HAP-1 (cell line): ENCODE measurements at regions not wholly inside any gene's neighbourhood (a gene's known extent, or its start where the extent isn't known, plus 50 kb on each side); places are given as distances from the start of the nearest gene placed in this dataset.
"Not testable (repeated sequence)": the region's sequence is repeated elsewhere in the genome, so short reads cannot be mapped to it uniquely, and the experiment has no call there.

Experiments
- DNase-seq, 2 experiments: peaks; one replicate each; pipeline ENCODE4 v3.0.0-alpha.2; 2016 to 2020; ENCODE audit warnings: low spot score in 2 of 2
- H3K27me3 ChIP-seq: fragments of 250-450 bp; sonication (Bioruptor Pico); 2 replicates; pipeline ENCODE4 v1.5.1; 2020; ENCODE audit warnings: low read depth, mild to moderate bottlenecking, moderate library complexity
- H3K36me3 ChIP-seq: fragments of 250-450 bp; sonication (Bioruptor Pico); replicated peaks from 2 replicates; pipeline ENCODE4 v1.5.1; 2020; ENCODE audit warnings: mild to moderate bottlenecking
- H3K4me1 ChIP-seq: fragments of 250-450 bp; sonication (Bioruptor Pico); 2 replicates; pipeline ENCODE4 v1.5.1; 2020; ENCODE audit warnings: mild to moderate bottlenecking
- H3K4me3 ChIP-seq: fragments of 250-450 bp; sonication (Bioruptor Pico); 2 replicates; pipeline ENCODE4 v1.5.1; 2020; ENCODE audit warnings: mild to moderate bottlenecking, moderate library complexity
- H3K9me3 ChIP-seq: fragments of 250-450 bp; sonication (Bioruptor Pico); 2 replicates; pipeline ENCODE4 v1.5.1; 2020; ENCODE audit warnings: mild to moderate bottlenecking, moderate library complexity
- in situ Hi-C: fragments of 300-500 bp; cut with MboI; formaldehyde crosslinking; loops from 3 replicates; pipeline ENCODE4 v1.14.3; 2020; ENCODE audit warnings: low sequenced_read_pairs, inconsistent platforms, mixed read lengths

DNA sequence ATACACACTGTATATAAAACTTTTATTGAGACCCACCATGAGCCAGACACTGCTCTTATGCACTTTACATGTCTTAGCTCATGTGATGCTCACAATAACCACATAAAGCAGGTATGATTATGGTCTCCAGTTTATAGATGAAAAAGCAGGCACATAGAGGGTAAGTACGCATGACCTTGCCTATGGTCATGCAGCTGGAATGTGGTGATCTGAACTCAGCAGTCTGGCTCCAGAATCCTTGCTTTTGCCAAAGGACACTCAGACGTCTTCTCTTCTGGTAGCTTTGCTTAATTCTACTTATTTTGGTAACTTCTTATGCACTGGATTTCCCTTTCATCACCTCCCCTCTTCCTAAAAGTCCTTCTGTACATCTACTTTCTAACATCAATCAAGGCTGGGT lies 103.3 kb upstream of the CRY1 start:
- DNase-seq = no peak
- in situ Hi-C loops = no loop called here
- Histone ChIP-seq H3K36me3 (no peaks in the 10 kb centered on the region), H3K4me3 (no peak overlapping the region), H3K27me3 (peaks cover 7% of the 10 kb centered on the region), H3K4me1 (no peaks in the 10 kb centered on the region), H3K9me3 (no peaks in the 10 kb centered on the region)

- Histone ChIP-seq H3K27me3 (peaks cover 7% of the 10 kb centered on the region), H3K4me1 (no peaks in the 10 kb centered on the region), H3K4me3 (no peak overlapping the region), H3K36me3 (no peaks in the 10 kb centered on the region), H3K9me3 (no peaks in the 10 kb centered on the region)
- DNase-seq = no peak
- in situ Hi-C loops = no loop called here
Observed at GRCh38 chr12:107200394-107200793, 107.0 kb upstream of the CRY1 start.

- H3K27me3 ChIP-seq = no peaks in the 10 kb centered on the region
- H3K36me3 ChIP-seq = no peaks in the 10 kb centered on the region
- DNase-seq = no peak
- no peaks in the 10 kb centered on the region for H3K4me1 ChIP-seq
- H3K9me3 ChIP-seq = no peaks in the 10 kb centered on the region
- H3K4me3 ChIP-seq = no peak overlapping the region
- in situ Hi-C loops = no loop called here
Observed at GRCh38 chr12:107207931-107208525, 114.7 kb upstream of the CRY1 start.

GRCh38 chr12:107209700-107210099 lies 116.4 kb upstream of the CRY1 start:
- in situ Hi-C loops, H3K27me3 ChIP-seq, H3K36me3 ChIP-seq, DNase-seq, H3K4me1 ChIP-seq, H3K9me3 ChIP-seq, H3K4me3 ChIP-seq: not testable (repeated sequence)

DNA sequence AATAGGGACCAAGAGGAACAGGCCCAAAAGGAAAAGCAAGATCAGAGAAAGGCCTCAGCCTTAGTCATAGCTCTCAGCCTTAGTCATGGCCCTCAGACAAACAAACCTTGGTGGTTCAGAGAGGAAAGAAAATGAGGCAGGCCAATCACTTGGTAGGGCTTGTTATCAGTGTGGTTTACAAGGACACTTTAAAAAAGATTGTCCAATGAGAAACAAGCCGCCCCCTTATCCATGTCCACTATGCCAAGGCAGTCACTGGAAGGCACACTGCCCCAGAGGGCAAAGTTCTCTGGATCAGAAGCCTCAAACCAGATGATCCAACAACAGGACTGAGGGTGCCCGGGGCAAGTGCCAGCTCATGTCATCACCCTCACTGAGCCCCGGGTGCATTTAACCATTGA lies 121.0 kb upstream of the CRY1 start:
- H3K9me3 ChIP-seq, H3K36me3 ChIP-seq, DNase-seq, in situ Hi-C loops, H3K4me3 ChIP-seq, H3K4me1 ChIP-seq, H3K27me3 ChIP-seq: not testable (repeated sequence)

GRCh38 chr12:107216411-107216810 lies 123.1 kb upstream of the CRY1 start:
- H3K4me3 ChIP-seq, H3K9me3 ChIP-seq, in situ Hi-C loops, H3K36me3 ChIP-seq, DNase-seq, H3K4me1 ChIP-seq: not testable (repeated sequence)
- H3K27me3 ChIP-seq = peaks cover 11% of the 10 kb centered on the region

GRCh38 chr12:107219301-107219700 lies 126.0 kb upstream of the CRY1 start:
- Histone ChIP-seq H3K27me3 (peaks cover 15% of the 10 kb centered on the region), H3K4me3 (no peak overlapping the region), H3K36me3 (no peaks in the 10 kb centered on the region), H3K4me1 (no peaks in the 10 kb centered on the region), H3K9me3 (no peaks in the 10 kb centered on the region)
- in situ Hi-C loops = no loop called here
- no peak for DNase-seq

- Histone ChIP-seq H3K4me1 (no peaks in the 10 kb centered on the region), H3K27me3 (peaks cover 15% of the 10 kb centered on the region), H3K4me3 (no peak overlapping the region), H3K9me3 (no peaks in the 10 kb centered on the region), H3K36me3 (no peaks in the 10 kb centered on the region)
- no peak for DNase-seq
- in situ Hi-C loops = no loop called here
Observed at GRCh38 chr12:107221913-107222312, 128.6 kb upstream of the CRY1 start.

DNA sequence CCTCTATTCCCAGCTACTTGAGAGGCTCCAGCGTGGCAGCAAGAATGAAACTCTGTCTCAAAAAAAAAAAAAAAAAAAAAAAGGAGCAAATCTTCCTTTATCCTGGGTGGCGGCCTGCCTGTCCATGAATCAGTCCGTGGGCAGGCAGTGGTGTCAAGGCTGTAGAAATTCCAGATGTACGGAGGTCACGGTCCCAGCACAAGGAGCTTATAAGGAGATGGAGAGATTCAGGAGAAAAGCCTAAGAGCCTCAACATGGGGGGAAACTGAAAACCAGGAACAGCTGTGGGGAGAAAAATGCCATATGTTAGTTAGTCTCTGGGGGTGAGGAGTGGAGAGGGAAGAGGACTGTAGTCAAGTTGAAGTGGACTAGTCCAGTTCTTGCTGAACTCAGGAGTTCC lies 130.5 kb upstream of the CRY1 start:
- DNase-seq = no peak
- peaks cover 15% of the 10 kb centered on the region for H3K27me3 ChIP-seq
- in situ Hi-C loops = no loop called here

GRCh38 chr12:107225635-107226034 lies 132.3 kb upstream of the CRY1 start:
- no peak for DNase-seq
- peaks cover 8% of the 10 kb centered on the region for H3K27me3 ChIP-seq
- H3K9me3 ChIP-seq = no peaks in the 10 kb centered on the region
- H3K4me1 ChIP-seq = no peaks in the 10 kb centered on the region
- in situ Hi-C loops = no loop called here
- no peak overlapping the region for H3K4me3 ChIP-seq
- no peaks in the 10 kb centered on the region for H3K36me3 ChIP-seq

More for the DNA sequence above, 130.5 kb upstream of the CRY1 start:
- Histone ChIP-seq H3K9me3 (no peaks in the 10 kb centered on the region), H3K4me1 (no peaks in the 10 kb centered on the region), H3K4me3 (no peak overlapping the region), H3K36me3 (no peaks in the 10 kb centered on the region)

DNA sequence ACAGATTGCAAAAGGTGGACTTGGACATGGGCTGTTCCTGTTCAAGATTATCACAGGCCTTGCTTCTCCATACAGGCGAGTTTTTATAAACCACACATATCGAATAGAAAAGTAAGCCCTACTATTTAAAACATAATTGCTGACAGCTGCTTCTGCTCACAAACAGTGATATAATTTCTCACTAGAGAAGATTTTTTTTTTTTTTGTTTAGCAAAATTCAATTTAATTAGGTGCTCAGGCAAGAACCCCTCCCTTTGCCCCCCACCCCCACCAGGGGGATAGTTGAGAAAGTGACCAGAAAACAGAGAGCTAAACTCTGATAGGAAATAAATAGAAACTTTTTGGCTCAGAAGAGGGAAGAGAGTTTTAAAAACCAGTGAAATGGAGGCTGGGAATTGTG lies 132.8 kb upstream of the CRY1 start:
- no peaks in the 10 kb centered on the region for H3K36me3 ChIP-seq
- H3K27me3 ChIP-seq = peaks cover 4% of the 10 kb centered on the region
- no peaks in the 10 kb centered on the region for H3K4me1 ChIP-seq
- H3K4me3 ChIP-seq = no peak overlapping the region
- no peaks in the 10 kb centered on the region for H3K9me3 ChIP-seq
- in situ Hi-C loops = no loop called here
- DNase-seq = no peak

GRCh38 chr12:107228076-107228475 lies 134.7 kb upstream of the CRY1 start:
- no peaks in the 10 kb centered on the region for H3K27me3 ChIP-seq
- no peaks in the 10 kb centered on the region for H3K36me3 ChIP-seq
- H3K4me3 ChIP-seq = no peak overlapping the region
- no peaks in the 10 kb centered on the region for H3K9me3 ChIP-seq
- in situ Hi-C loops = no loop called here
- H3K4me1 ChIP-seq = no peaks in the 10 kb centered on the region
- DNase-seq = no peak

DNA sequence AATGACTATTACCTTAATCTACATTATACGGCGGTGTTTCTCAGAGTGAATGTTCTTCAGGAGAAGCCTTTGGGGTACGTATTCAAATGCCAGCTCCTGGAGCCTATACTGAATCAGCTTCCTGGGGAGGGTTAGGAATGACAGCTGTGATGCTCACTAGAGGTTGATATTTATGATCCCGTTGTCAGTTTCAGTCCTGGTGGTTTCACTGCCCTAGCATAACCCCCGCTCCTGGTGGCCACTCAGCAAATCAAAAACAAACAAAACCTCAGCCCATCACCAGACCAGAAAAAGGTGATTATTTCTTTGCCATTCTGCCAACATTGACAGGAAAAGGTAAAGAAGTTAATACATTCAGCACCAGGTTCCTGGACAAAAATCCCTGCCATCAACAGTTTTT lies 136.5 kb upstream of the CRY1 start:
- no peaks in the 10 kb centered on the region for H3K9me3 ChIP-seq
- in situ Hi-C loops = no loop called here
- no peak for DNase-seq

DNA sequence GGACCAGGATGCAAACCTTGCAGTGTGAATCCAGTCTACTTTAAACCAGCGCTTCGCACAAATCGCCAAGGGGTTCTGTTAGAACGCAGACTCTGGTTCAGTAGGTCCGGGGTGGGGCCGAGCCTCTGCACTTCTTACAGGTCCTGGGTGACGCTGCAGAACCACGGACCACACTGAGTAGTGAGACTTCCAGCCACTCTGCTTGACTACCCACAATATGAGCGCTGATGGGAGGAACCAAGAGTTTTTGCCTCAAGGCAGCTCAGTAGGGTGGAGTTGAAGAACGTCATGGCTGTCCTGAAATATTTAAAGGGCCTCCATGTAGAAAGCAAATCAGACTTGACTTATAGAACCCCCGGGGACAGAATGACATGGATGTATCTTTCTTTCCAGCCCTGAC lies 138.0 kb upstream of the CRY1 start:
- Histone ChIP-seq H3K36me3 (no peaks in the 10 kb centered on the region), H3K4me3 (no peak overlapping the region), H3K4me1 (no peaks in the 10 kb centered on the region), H3K9me3 (no peaks in the 10 kb centered on the region), H3K27me3 (peaks cover 4% of the 10 kb centered on the region; the same call in 1 of the 2 replicates)
- in situ Hi-C loops = no loop called here
- DNase-seq = no peak

More for the DNA sequence above, 136.5 kb upstream of the CRY1 start:
- Histone ChIP-seq H3K4me1 (no peaks in the 10 kb centered on the region), H3K27me3 (no peaks in the 10 kb centered on the region), H3K36me3 (no peaks in the 10 kb centered on the region), H3K4me3 (no peak overlapping the region)

- Histone ChIP-seq H3K4me3 (no peak overlapping the region), H3K36me3 (no peaks in the 10 kb centered on the region), H3K27me3 (peaks cover 19% of the 10 kb centered on the region), H3K4me1 (no peaks in the 10 kb centered on the region), H3K9me3 (no peaks in the 10 kb centered on the region)
- in situ Hi-C loops = no loop called here
- no peak for DNase-seq
Observed at GRCh38 chr12:107233551-107233950, 140.2 kb upstream of the CRY1 start.
